T-helper 1 cell treated with Interleukin-12 subunit alpha and Interleukin-12 subunit beta and Interleukin-4 antibody, amounts not matched to agents 30 μg/mL and 1 μg/mL, for 36 hours (primary cell): ENCODE measurements at regions not wholly inside any gene's neighbourhood (a gene's known extent, or its start where the extent isn't known, plus 50 kb on each side); places are given as distances from the start of the nearest gene placed in this dataset.

ENCODE experiments used
- H3K27ac Mint-ChIP-seq: one replicate; pipeline ENCODE4 v1.8.0; 2021; ENCODE audit warnings: mild to moderate bottlenecking, mixed read lengths
- H3K27me3 Mint-ChIP-seq: one replicate; pipeline ENCODE4 v1.8.0; 2021; ENCODE audit warnings: low read depth, mixed read lengths
- H3K36me3 Mint-ChIP-seq: one replicate; pipeline ENCODE4 v1.8.0; 2021; ENCODE audit warnings: low read depth, mixed read lengths
- H3K4me1 Mint-ChIP-seq: one replicate; pipeline ENCODE4 v1.8.0; 2021; ENCODE audit warnings: low read depth, mixed read lengths
- H3K4me3 Mint-ChIP-seq: one replicate; pipeline ENCODE4 v1.8.0; 2021; ENCODE audit warnings: mild to moderate bottlenecking, moderate library complexity, mixed read lengths
- H3K9me3 Mint-ChIP-seq: one replicate; pipeline ENCODE4 v1.8.0; 2021; ENCODE audit warnings: mixed read lengths

DNA sequence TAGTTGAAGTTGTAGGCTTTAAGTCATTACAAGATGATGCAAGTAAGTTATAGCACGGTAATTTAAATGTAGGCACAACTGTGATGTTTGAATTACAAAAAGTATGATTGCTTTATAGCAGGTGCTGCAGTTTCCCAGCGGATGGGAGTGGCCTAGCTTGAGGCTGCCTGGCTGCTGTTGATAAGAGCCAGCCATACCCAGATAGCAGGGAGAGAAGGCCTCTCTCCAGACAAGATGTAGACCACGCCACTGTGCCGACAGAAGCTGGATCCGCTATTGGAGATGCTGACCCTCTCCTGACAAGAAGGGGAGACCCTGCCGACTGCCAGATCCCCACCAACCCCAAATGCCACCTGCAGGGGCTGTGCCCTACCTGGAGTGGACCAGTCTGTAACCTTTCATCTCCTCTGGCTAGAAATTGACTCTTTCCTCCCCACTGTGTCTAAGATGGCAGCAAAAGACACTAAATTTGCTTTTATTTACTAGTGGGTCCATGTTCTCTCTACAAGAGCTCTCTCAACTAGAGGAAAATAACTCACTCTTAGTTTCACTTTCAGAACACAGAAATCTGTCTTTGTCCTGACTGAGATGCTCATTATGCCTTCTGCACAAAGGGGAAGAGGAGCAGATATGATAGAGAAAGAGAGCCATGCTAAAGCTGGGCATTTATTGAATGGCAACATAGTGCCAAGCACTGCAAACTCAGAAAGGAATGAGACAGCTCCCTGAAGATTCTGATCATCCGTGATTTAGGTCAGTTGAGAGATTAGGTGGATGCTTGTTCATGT is 127.9 kb downstream of the URB2 start:
- peaks cover 14% of the 10 kb centered on the region for H3K4me1 Mint-ChIP-seq
- H3K9me3 Mint-ChIP-seq: peaks cover 5% of the 10 kb centered on the region
- H3K36me3 Mint-ChIP-seq: no peaks in the 10 kb centered on the region
- peak overlapping the region; percentile 60 for H3K4me3 Mint-ChIP-seq
- peak overlapping the region; percentile 81 for H3K27ac Mint-ChIP-seq
- no peaks in the 10 kb centered on the region for H3K27me3 Mint-ChIP-seq

DNA sequence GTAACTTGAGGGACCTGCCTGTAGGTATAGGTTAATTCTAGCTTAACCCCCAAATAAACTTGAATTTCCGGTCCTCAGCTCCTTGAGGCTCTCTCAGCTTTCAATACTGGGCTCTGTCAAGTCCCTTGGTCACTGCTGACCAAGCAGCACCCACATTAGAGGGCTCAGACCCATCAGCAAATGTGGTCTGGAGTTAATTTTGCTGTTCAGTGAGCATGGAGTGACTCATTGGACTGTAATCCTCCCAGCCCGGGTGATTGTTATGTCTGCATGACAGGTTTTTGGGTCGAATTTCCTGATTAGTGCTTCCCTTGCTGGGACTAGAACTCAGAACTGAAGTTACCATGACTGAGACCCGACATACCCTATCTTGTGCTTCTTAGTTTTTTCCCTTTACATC is 130.6 kb downstream of the URB2 start:
- no peaks in the 10 kb centered on the region for H3K27me3 Mint-ChIP-seq
- H3K4me3 Mint-ChIP-seq: no peak overlapping the region
- H3K36me3 Mint-ChIP-seq: no peaks in the 10 kb centered on the region
- H3K27ac Mint-ChIP-seq: no peak overlapping the region
- H3K4me1 Mint-ChIP-seq: peaks cover 14% of the 10 kb centered on the region
- H3K9me3 Mint-ChIP-seq: peaks cover 5% of the 10 kb centered on the region

DNA sequence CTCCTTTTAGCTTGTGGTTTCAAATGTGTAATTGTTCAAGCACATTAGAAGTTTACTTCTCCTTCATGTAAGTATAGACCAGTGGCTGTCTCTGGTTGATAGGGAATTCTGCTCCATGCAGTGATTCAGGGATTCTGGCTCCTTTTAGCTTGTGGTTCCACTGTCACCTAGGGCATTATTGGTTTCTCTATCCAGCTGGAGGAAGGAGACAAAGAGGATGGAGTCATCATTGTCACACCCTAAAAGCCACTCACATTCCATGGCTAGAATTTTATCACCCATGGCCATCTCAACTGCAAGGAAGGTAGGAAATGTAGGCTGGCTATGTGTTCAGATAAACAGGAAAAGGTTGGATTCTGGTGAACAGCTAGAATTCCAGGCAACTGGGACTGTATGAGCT is 131.2 kb downstream of the URB2 start:
- Mint-ChIP-seq H3K4me1 (peaks cover 14% of the 10 kb centered on the region), H3K27me3 (no peaks in the 10 kb centered on the region), H3K4me3 (no peak overlapping the region), H3K27ac (no peak overlapping the region), H3K36me3 (no peaks in the 10 kb centered on the region), H3K9me3 (peaks cover 5% of the 10 kb centered on the region)

DNA sequence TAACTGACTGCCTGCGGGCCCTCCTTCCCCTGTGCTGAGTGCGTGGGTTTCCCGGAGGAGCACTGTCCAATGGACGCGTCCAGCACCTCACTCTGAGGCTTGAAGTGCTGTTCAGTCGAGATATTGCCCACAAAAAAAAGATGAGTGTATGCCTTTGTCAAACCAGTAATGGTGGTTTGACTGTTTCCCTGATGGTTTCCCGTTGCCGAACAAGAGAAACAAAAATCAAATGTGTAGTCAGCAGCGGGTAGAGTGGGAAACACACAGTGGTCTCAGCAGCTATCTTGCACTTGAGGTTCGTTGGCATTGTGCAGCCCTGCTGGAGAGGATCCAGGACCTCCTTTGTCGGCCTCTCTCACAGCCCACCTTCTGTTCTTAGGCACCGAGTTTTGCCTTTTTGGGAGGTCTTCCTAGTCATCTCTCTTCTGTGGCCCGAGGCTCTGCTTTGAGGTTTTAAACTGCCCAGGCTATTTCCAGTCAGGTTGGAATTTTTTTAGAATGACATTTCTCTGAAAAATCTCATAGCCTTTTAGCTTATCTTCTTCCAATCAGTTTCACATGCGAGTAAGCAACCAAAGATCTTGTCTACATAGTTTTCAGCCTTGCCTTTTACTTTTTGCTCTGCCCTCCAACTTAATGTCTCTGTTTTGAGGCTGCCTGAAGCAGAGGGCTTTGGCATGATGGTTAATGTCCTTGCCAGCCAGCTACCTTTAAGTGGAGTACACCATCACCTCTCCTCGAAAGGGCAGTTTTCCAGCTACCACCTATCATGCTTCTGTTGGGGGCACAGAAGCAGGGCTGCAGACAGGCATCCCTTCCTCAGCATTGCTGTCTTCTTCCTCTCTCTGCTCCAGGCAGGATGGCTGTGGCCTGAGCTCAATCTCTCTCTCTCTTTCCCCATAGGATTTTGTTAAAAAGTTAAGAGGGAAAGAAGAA is 132.3 kb downstream of the URB2 start:
- Mint-ChIP-seq H3K27ac (no peak overlapping the region), H3K27me3 (peaks cover 2% of the 10 kb centered on the region), H3K36me3 (no peaks in the 10 kb centered on the region), H3K9me3 (peaks cover 5% of the 10 kb centered on the region), H3K4me1 (peaks cover 14% of the 10 kb centered on the region), H3K4me3 (no peak overlapping the region)

DNA sequence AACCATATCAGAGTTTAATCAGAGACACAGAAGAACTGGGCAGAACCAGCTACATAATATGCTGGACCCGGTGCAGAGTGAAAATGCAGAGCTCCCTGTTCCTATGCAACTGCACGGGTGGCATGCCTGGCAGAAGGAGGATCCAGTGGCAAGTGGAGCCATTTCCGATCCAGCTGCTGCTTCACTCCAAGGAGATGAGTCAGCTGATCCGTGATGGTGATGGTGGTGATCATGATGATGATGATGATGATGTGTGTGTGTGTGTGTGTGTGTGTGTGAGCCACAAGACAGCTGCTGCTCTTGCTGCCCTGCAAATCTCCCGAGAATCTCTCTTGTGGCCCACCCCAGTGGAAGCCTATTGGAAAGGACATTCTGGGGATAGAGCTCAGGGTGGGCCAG is 133.0 kb downstream of the URB2 start:
- H3K27ac Mint-ChIP-seq: no peak overlapping the region
- no peaks in the 10 kb centered on the region for H3K36me3 Mint-ChIP-seq
- H3K27me3 Mint-ChIP-seq: peaks cover 5% of the 10 kb centered on the region
- H3K4me3 Mint-ChIP-seq: no peak overlapping the region
- peaks cover 5% of the 10 kb centered on the region for H3K9me3 Mint-ChIP-seq
- H3K4me1 Mint-ChIP-seq: peaks cover 11% of the 10 kb centered on the region

DNA sequence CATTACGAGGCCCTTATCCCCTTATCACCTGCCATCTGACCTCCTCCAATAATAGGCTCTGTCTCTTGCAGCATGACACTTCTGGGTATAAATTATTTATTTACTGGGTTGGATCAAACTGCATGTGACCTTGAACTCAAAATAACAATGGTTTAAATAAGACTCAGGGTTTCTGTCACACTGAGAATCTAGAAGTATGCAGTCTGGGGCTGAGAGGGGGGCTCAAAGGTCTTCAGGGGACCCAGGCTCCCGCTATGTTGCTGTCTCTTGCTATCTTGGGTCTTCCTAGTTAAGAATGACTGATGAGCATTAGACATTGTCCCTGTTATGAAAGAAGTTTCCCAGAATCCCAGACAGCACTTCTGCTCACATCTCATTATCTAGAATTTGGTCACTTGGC is 133.5 kb downstream of the URB2 start:
- no peak overlapping the region for H3K4me3 Mint-ChIP-seq
- no peak overlapping the region for H3K27ac Mint-ChIP-seq
- H3K4me1 Mint-ChIP-seq: peaks cover 6% of the 10 kb centered on the region
- no peaks in the 10 kb centered on the region for H3K36me3 Mint-ChIP-seq
- peaks cover 9% of the 10 kb centered on the region for H3K27me3 Mint-ChIP-seq
- H3K9me3 Mint-ChIP-seq: peaks cover 5% of the 10 kb centered on the region

DNA sequence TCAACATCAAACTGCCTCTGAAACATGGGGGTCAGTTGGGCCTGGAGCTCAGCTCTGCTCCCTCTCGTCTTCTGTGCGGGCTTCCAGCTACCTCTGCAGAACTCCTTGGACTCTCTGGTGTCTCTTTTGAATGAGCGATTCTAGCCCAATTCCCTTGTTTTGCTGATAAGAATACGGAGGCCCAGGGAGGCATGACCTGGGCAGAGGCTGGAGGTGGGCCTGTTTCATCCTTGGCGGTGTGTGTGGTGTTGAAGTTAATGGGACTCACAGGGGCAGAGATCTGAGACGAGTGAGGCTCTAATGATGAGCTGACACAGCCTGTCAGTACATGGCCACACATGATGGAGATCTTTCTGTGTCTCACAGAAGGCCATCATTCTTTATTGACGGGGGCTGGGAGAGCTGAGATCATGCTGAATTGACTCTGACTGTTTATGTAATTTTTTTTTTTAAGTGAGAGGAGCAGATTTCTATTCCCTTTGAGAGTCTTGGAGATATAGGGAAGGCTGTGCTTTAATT is 134.5 kb downstream of the URB2 start:
- no peaks in the 10 kb centered on the region for H3K36me3 Mint-ChIP-seq
- H3K4me1 Mint-ChIP-seq: peaks cover 4% of the 10 kb centered on the region
- H3K9me3 Mint-ChIP-seq: peaks cover 5% of the 10 kb centered on the region
- H3K4me3 Mint-ChIP-seq: no peak overlapping the region
- peaks cover 18% of the 10 kb centered on the region for H3K27me3 Mint-ChIP-seq
- no peak overlapping the region for H3K27ac Mint-ChIP-seq

DNA sequence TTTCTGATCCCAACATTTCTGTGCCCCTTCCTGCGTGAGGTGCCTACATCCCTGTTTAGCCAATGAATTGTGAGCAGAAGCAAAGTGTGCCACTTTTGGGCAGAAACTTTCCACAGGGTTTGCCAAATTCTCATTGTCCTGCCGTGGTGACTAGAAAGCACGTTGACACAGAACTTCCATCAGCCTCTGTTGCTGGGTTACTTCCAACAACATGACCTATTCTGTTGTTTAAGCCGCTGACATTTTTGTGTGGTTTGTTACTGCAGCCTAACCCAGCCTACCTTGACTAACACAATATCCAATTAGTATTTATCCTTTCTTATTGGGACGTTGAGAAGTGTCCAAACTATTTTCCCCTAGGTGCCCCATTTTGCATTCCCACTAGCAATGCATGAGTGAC is 136.8 kb downstream of the URB2 start:
- Mint-ChIP-seq H3K9me3 (no peaks in the 10 kb centered on the region), H3K4me3 (no peak overlapping the region), H3K4me1 (peaks cover 4% of the 10 kb centered on the region), H3K36me3 (no peaks in the 10 kb centered on the region), H3K27me3 (peaks cover 19% of the 10 kb centered on the region), H3K27ac (no peak overlapping the region)

DNA sequence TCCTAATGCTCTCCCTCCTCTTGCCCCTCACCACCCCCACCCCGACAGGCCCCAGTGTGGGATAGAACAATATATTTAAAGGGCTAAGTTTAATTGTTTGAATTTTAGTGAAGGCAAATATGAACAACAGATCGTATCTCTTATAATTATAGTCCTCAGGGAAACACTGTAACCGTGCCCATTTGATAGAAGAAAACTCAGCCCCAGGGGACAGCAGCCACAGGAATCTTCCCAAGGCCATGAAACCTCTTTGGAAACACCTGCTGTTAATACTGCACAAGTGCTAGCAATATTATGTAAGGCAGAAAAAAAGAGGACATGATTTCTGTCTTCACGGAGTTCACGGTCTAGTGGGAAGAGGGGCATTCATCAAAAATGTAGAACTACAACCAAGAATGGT is 142.2 kb downstream of the URB2 start:
- no peaks in the 10 kb centered on the region for H3K4me1 Mint-ChIP-seq
- H3K27me3 Mint-ChIP-seq: peaks cover 43% of the 10 kb centered on the region
- H3K36me3 Mint-ChIP-seq: no peaks in the 10 kb centered on the region
- no peaks in the 10 kb centered on the region for H3K9me3 Mint-ChIP-seq
- H3K4me3 Mint-ChIP-seq: no peak overlapping the region
- no peak overlapping the region for H3K27ac Mint-ChIP-seq

DNA sequence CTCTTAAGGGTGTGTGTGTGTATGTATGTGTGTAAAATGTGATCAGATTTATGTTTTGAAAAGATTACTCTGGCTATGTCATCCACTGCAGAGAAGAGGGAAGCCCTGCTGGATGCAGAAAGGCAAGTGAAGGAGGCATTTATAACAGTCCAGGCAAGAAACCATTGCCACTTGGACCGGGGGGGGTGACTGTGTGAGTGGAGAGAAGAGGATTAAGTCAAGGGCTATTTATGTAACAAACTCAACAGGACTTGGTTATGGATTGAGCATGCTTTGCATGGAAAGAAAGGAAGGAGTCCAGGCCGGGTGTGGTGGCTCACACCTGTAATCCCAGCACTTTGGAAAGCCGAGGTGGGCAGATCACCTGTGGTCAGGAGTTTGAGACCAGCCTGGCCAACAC is 143.0 kb downstream of the URB2 start:
- Mint-ChIP-seq H3K4me1 (no peaks in the 10 kb centered on the region), H3K36me3 (no peaks in the 10 kb centered on the region), H3K9me3 (no peaks in the 10 kb centered on the region), H3K27me3 (peaks cover 47% of the 10 kb centered on the region), H3K27ac (no peak overlapping the region), H3K4me3 (no peak overlapping the region)

DNA sequence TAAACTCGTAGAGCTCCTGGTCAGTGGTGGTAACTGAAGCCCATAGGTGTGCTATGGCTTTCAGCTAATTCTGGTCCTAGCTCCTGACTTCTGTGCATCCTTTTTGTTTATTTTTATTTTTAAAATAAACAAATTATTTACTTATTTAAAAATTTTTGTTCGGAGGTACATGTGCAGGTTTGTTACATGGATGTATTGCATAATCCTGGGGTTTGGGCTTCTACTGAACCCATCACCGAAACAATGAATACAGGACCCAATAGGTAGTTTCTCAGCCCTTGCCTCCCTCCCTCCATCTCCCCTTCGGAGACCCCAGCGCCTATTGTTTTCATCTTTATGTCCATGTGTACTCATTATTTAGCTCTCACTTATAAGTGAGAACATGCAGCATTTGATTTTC is 143.8 kb downstream of the URB2 start:
- Mint-ChIP-seq H3K4me3 (no peak overlapping the region), H3K36me3 (no peaks in the 10 kb centered on the region), H3K27ac (no peak overlapping the region), H3K27me3 (peaks cover 41% of the 10 kb centered on the region), H3K4me1 (no peaks in the 10 kb centered on the region), H3K9me3 (no peaks in the 10 kb centered on the region)

DNA sequence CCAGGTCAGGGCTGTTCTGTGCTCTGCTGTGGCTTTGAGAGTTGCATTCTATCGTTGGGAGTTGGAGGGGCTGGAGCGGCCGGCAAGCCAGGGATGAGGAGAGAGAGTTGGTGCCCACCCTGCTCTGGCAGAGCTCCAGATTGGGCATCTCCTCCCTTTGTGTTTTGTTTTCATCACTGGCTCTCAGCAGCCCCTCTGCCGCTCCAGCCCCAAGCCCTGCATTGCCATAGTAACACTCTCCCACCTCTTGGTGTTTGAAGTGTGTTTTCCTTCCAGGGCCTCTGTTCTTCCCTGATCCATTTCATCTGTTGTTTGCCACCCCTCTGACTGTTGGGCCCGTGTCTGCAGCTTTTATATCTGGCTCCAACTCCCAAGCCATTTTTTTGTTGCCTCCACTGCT is 152.7 kb downstream of the URB2 start:
- H3K4me3 Mint-ChIP-seq: no peak overlapping the region
- no peaks in the 10 kb centered on the region for H3K36me3 Mint-ChIP-seq
- H3K27me3 Mint-ChIP-seq: peaks cover 3% of the 10 kb centered on the region
- H3K4me1 Mint-ChIP-seq: no peaks in the 10 kb centered on the region
- no peaks in the 10 kb centered on the region for H3K9me3 Mint-ChIP-seq
- no peak overlapping the region for H3K27ac Mint-ChIP-seq

DNA sequence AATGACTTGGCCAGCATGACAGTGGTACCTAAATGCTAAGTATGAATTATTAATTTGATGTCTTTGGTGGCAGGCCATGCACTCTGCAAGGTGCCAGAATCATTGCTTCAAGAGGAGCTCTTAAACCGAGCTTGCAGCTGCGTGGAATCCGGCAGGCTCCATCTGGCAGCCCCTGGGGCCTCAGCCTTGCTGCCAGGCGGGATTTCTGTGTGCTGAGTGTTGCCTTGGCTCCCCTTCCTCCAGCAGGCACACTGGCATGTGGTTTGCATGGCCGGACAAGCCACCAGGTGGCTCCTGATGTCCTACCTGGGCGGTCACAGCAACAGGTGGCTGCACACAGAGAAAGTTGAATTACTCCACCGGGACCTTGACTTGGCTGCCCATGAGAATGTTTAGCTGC is 155.4 kb downstream of the URB2 start:
- no peak overlapping the region for H3K4me3 Mint-ChIP-seq
- no peak overlapping the region for H3K27ac Mint-ChIP-seq
- H3K27me3 Mint-ChIP-seq: no peaks in the 10 kb centered on the region
- H3K9me3 Mint-ChIP-seq: no peaks in the 10 kb centered on the region
- no peaks in the 10 kb centered on the region for H3K36me3 Mint-ChIP-seq
- no peaks in the 10 kb centered on the region for H3K4me1 Mint-ChIP-seq

DNA sequence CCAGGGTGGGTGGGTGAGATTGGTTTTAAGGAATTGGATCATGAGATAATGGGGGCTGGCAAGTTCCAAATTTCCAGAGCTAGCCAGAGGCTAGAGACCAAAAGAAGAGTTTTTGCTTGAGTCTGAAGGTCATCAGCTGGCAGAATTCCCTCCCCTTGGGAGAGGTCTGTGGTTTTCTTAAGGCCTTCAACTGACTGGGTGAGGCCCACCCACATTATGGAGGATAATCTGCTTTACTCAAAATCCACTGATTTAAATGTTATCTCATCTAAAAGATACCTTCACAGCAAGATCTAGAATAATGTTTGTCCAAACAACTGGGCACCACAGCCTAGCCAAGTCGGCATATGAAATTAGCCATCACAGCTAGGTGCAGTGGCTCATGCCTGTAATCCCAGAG is 156.4 kb downstream of the URB2 start:
- no peaks in the 10 kb centered on the region for H3K4me1 Mint-ChIP-seq
- H3K27ac Mint-ChIP-seq: no peak overlapping the region
- H3K36me3 Mint-ChIP-seq: no peaks in the 10 kb centered on the region
- no peak overlapping the region for H3K4me3 Mint-ChIP-seq
- H3K27me3 Mint-ChIP-seq: no peaks in the 10 kb centered on the region
- no peaks in the 10 kb centered on the region for H3K9me3 Mint-ChIP-seq

DNA sequence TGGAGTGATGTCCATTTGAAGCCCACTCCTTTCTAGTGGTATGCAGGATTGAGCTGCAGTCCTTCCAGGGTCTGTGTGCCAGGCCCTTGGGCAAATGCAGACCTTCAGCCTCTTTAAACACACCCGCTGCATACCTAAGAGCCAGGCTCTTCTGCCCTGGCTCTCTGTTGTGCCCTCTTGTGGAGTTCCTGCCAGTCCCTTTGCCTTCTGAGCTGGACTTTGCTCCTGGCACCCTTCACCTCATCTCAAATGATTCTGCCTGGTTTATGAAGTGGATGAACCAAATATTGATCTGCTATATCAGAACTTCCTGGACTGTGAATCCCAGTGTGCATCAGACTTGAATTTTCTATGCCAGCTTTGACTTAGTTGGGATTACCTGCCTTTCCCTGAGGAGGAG is 158.8 kb downstream of the URB2 start:
- H3K9me3 Mint-ChIP-seq: peaks cover 4% of the 10 kb centered on the region
- no peak overlapping the region for H3K27ac Mint-ChIP-seq
- no peaks in the 10 kb centered on the region for H3K4me1 Mint-ChIP-seq
- no peak overlapping the region for H3K4me3 Mint-ChIP-seq
- H3K27me3 Mint-ChIP-seq: no peaks in the 10 kb centered on the region
- no peaks in the 10 kb centered on the region for H3K36me3 Mint-ChIP-seq
